ENCODE measurements at regions not wholly inside any gene's neighbourhood (a gene's known extent, or its start where the extent isn't known, plus 50 kb on each side); places are given as distances from the start of the nearest gene placed in this dataset.

GRCh38 chr12:58323676-58324075, 382.3 kb downstream of the ATP23 start:
- H3K56ac ChIP-seq (ENCODE audit: extremely low read depth, insufficient read depth, low read length), result no peak overlapping the region
- H3K36me3 ChIP-seq (ENCODE audit: control insufficient read depth, insufficient read depth, low read length), result no peaks in the 10 kb centered on the region
- no peak overlapping the region for H3K27ac ChIP-seq (ENCODE audit: insufficient read depth, low read length)
- no peak overlapping the region; the same call in 1 of the 2 replicates for H2BK20ac ChIP-seq (ENCODE audit: low read depth, low read length)
- H3K23ac ChIP-seq (ENCODE audit: low read depth, low read length), result no peak overlapping the region
- no peak overlapping the region for H3K4me3 ChIP-seq (ENCODE audit: insufficient read depth, low read depth, low read length)
- DNase-seq (peak; percentile 12), ATAC-seq (ENCODE audit: low read depth) (no peak)
- H2BK5ac ChIP-seq (ENCODE audit: low read depth, low read length, poor library complexity, severe bottlenecking), result no peak overlapping the region
- H2BK15ac ChIP-seq (ENCODE audit: low read depth, low read length), result 0 out of 3 replicates have a peak overlapping the region, but pooled peaks have one; percentile 62
- H3K9me1 ChIP-seq (ENCODE audit: insufficient read depth, low read length), result no peaks in the 10 kb centered on the region
- CTCF ChIA-PET, result no interaction called here
- H2AFZ ChIP-seq (replicated peaks; ENCODE audit: low read length, poor library complexity), result no peak overlapping the region
- no peak overlapping the region for H3K9ac ChIP-seq (ENCODE audit: low read depth, low read length)
- H3K79me1 ChIP-seq (ENCODE audit: low read depth in 1 of 2, low read length in 2 of 2), result no peaks in the 10 kb centered on the region
- no peak overlapping the region for H3K18ac ChIP-seq (ENCODE audit: low read depth, low read length)
- H4K91ac ChIP-seq (ENCODE audit: insufficient read depth, low read depth, low read length), result no peak overlapping the region
- H3K9me3 ChIP-seq (ENCODE audit: control insufficient read depth, insufficient read depth, low read length), result no peaks in the 10 kb centered on the region
- peak overlapping the region; percentile 76; the same call in 1 of the 2 replicates for H3K14ac ChIP-seq (replicated peaks; ENCODE audit: low read depth, low read length)
- intact Hi-C loops (cut with micrococcal nuclease) (no loop called here), in situ Hi-C loops (cut with MboI; ENCODE audit: low sequenced_read_pairs) (no loop called here), dilution Hi-C loops (cut with HindIII; ENCODE audit: low sequenced_read_pairs, unreplicated experiment) (no loop called here)
- H4K5ac ChIP-seq (ENCODE audit: low read depth, low read length), result no peak overlapping the region
- no peak overlapping the region for H2AK5ac ChIP-seq (ENCODE audit: low read depth, low read length)
- TF ChIP-seq FOS (IDR thresholded peaks at IDR 0.05; ENCODE audit: low read depth, low read length) (no peak), ELK1 (IDR thresholded peaks at IDR 0.05; ENCODE audit: borderline replicate concordance, low read depth, low read length) (no peak), BHLHE40 (IDR thresholded peaks at IDR 0.05; ENCODE audit: low read depth, low read length) (no peak), SMC3 (IDR thresholded peaks at IDR 0.05; ENCODE audit: low read depth, low read length) (no peak), MAFK (IDR thresholded peaks at IDR 0.05; ENCODE audit: low read depth, low read length) (no peak)
- no TSS peak for BruUV-seq (replicated peaks)
- no peaks in the 10 kb centered on the region for H4K20me1 ChIP-seq (ENCODE audit: insufficient read depth, low read length)
- H3K4ac ChIP-seq (ENCODE audit: low read depth, low read length), result no peak overlapping the region
- H3K4me2 ChIP-seq (ENCODE audit: low read depth, low read length), result no peak overlapping the region
- H3K4me1 ChIP-seq (ENCODE audit: control insufficient read depth, insufficient read depth, low read length), result peaks cover 5% of the 10 kb centered on the region
- POLR2A ChIA-PET (ENCODE audit: unreplicated experiment), result no interaction called here
- no CpG with 5 or more reads among the region's 3 CpGs for WGBS, 2 experiments (ENCODE audit: extremely low coverage in 2 of 2, insufficient read length in 1 of 2)
- H3K27me3 ChIP-seq (ENCODE audit: control insufficient read depth, insufficient read depth, low read length), result no peaks in the 10 kb centered on the region
- no peak overlapping the region for H2AK9ac ChIP-seq (replicated peaks; ENCODE audit: low read depth, low read length, poor library complexity)
- no peak overlapping the region for H4K8ac ChIP-seq (ENCODE audit: low read depth in 2 of 2, low read length in 2 of 2)
- 0 out of 2 replicates have a peak overlapping the region, but pooled peaks have one; percentile 13 for H2BK120ac ChIP-seq (ENCODE audit: low read depth, low read length)
